Upper lobe of left lung (tissue), 6 donors: ENCODE measurements at regions not wholly inside any gene's neighbourhood (a gene's known extent, or its start where the extent isn't known, plus 50 kb on each side); places are given as distances from the start of the nearest gene placed in this dataset.

Source experiments
- ATAC-seq, 2 donors: fragments of 200-7000 bp; cut with Tn5 transposase; one replicate each; pipeline ENCODE4 v1.9.1; 2022; ENCODE audit warnings: mild to moderate bottlenecking in 2 of 2, moderate library complexity in 2 of 2; ENCODE audit not compliant: low FRiP score in 2 of 2
- DNase-seq, 2 donors: peaks; one replicate each; pipeline ENCODE4 v3.0.0-alpha.2; 2019 to 2020
- H3K27ac ChIP-seq, 4 donors: fragments of 200-600 bp; sonication (generic); one replicate each; pipeline ENCODE4 v1.5.1; 2016 to 2019
- H3K27me3 ChIP-seq, 4 donors: fragments of 200-600 bp; sonication (generic); one replicate each; pipeline ENCODE4 v1.5.1; 2017 to 2019
- H3K36me3 ChIP-seq, 4 donors: fragments of 200-600 bp; sonication (generic); one replicate each; pipeline ENCODE4 v1.5.1; 2016 to 2019
- H3K4me1 ChIP-seq, 4 donors: fragments of 200-600 bp; sonication (generic); one replicate each; pipeline ENCODE4 v1.5.1; 2018 to 2019
- H3K4me3 ChIP-seq, 4 donors: fragments of 200-600 bp; sonication (generic); one replicate each; pipeline ENCODE4 v1.5.1; 2017 to 2019; ENCODE audit warnings: mild to moderate bottlenecking in 2 of 4, moderate library complexity in 1 of 4
- H3K9me3 ChIP-seq, 4 donors: fragments of 200-600 bp; sonication (generic); one replicate each; pipeline ENCODE4 v1.5.1; 2018 to 2019
- EP300 ChIP-seq, 4 donors: sonication (generic); formaldehyde crosslinking; IDR thresholded peaks; one replicate each; pipeline ENCODE4 v1.5.1; 2017; ENCODE audit warnings: antibody characterized with exemption in 4 of 4, control low read depth in 2 of 4
- POLR2A ChIP-seq, 4 donors: fragments of 450-650 bp; IDR thresholded peaks; one replicate each; pipeline ENCODE4 v1.5.1; 2016 to 2017; ENCODE audit warnings: antibody characterized with exemption in 4 of 4, mild to moderate bottlenecking in 2 of 4
- POLR2AphosphoS5 ChIP-seq, 2 donors: sonication (generic); formaldehyde crosslinking; IDR thresholded peaks; one replicate each; pipeline ENCODE4 v1.5.1; 2017; ENCODE audit warnings: antibody characterized with exemption in 2 of 2
- WGBS, 2 donors: methylation state at CpG; one replicate each; pipeline ENCODE4 v1.1.5; 2017 to 2018; 5-methylcytosine and 5-hydroxymethylcytosine counted together
- TF ChIP-seq, protein P1 (sequence below), 6 experiments: fragments of 450-650 bp in 4 of 6; fragments of 200-600 bp in 2 of 6; sonication (generic) in 2 of 6; IDR thresholded peaks; one replicate each; pipeline ENCODE4 v1.5.1; 2016 to 2019; ENCODE audit warnings: antibody characterized with exemption in 6 of 6
- donor health status: DM: no; HTN: no; CAD: no; lungs with moderate emphysema.
- donor health status: DM: no; HTN: yes; CAD: no; lungs with severe emphysema.

DNA sequence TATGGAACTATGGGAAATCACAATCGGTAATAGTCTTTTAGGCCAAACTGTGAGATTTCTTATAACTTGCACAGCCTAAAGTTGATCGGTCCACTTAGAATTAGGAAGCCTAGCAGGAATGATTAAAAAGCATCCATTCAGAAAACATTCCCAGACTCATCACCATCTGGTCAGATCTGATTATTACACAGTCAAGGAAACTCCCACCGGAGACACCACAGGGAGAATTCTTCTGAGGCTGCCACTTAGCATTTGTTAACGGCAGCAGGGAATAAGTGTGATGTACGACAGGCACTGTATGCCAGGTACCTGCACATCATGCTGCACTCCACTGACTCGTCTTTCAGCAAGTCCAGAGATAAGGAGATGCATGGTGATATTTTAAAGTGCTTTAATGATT is 227.6 kb upstream of the STEAP1 start:
- ATAC-seq, result no peak

DNA sequence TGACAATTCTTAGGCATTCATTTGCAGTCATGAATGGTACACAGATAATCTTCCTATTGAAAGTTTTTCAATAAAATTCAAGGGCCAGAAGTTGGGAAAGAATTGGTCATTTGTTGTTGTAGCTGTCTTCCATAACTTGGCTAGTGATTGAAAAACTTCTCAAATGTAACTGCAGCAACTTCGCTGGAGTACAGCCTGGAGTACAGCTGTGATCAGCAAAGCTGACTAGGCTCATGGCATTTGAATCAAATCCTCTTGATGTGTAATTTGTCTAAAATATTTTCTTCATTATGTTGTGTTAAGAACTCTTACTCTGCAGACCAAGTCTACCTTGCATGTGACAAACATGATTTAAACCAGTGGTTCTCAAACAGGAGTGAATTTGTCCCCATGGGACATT is 226.5 kb upstream of the STEAP1 start:
- no peaks in the 10 kb centered on the region for H3K9me3 ChIP-seq
- H3K27ac ChIP-seq, result no peak overlapping the region
- TF ChIP-seq EP300 (IDR thresholded peaks at IDR 0.05), result no peak
- TF ChIP-seq POLR2A (IDR thresholded peaks at IDR 0.05), result no peak
- TF ChIP-seq POLR2AphosphoS5 (IDR thresholded peaks at IDR 0.05), result no peak
- TF ChIP-seq, protein P1, sequence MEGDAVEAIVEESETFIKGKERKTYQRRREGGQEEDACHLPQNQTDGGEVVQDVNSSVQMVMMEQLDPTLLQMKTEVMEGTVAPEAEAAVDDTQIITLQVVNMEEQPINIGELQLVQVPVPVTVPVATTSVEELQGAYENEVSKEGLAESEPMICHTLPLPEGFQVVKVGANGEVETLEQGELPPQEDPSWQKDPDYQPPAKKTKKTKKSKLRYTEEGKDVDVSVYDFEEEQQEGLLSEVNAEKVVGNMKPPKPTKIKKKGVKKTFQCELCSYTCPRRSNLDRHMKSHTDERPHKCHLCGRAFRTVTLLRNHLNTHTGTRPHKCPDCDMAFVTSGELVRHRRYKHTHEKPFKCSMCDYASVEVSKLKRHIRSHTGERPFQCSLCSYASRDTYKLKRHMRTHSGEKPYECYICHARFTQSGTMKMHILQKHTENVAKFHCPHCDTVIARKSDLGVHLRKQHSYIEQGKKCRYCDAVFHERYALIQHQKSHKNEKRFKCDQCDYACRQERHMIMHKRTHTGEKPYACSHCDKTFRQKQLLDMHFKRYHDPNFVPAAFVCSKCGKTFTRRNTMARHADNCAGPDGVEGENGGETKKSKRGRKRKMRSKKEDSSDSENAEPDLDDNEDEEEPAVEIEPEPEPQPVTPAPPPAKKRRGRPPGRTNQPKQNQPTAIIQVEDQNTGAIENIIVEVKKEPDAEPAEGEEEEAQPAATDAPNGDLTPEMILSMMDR (IDR thresholded peaks at IDR 0.05), result no peak
- 44 to 79% methylated on average over 1 of the region's 1 CpG for WGBS, 2 donors
- no peak for DNase-seq
- H3K4me1 ChIP-seq, result no peaks in the 10 kb centered on the region
- ATAC-seq, result no peak
- H3K27me3 ChIP-seq, result no peaks in the 10 kb centered on the region
- no peaks in the 10 kb centered on the region for H3K36me3 ChIP-seq
- no peak overlapping the region for H3K4me3 ChIP-seq

More for the DNA sequence above, 227.6 kb upstream of the STEAP1 start:
- WGBS, 2 donors, result 64 to 66% methylated on average over 6 of the region's 6 CpGs
- Histone ChIP-seq H3K4me3 (no peak overlapping the region), H3K36me3 (no peaks in the 10 kb centered on the region), H3K27ac (no peak overlapping the region), H3K9me3 (no peaks in the 10 kb centered on the region), H3K4me1 (no peaks in the 10 kb centered on the region), H3K27me3 (no peaks in the 10 kb centered on the region)
- no peak for DNase-seq
- TF ChIP-seq EP300 (IDR thresholded peaks at IDR 0.05), result no peak
- no peak for TF ChIP-seq POLR2AphosphoS5 (IDR thresholded peaks at IDR 0.05)
- TF ChIP-seq, protein P1 (IDR thresholded peaks at IDR 0.05), result no peak
- no peak for TF ChIP-seq POLR2A (IDR thresholded peaks at IDR 0.05)

DNA sequence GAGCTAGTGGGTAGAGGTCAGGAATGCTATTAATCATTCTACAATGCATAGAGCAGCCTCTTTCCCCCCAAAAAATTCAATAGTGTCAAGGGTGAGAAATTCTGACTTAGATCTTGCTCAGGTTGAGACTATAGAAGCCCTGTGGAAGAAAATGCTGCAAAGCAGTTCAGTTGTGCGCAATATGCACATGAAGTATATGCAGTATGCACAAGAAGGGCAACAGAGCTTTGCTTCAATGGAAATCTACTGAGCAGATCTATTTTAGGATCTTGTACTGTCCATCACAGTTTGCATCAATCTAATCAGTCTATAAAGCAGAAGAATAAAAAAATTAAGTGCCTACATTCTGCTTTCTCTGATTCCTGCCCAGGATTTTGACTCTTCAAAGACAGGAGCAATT is 225.8 kb upstream of the STEAP1 start:
- TF ChIP-seq POLR2AphosphoS5 (IDR thresholded peaks at IDR 0.05) (no peak), EP300 (IDR thresholded peaks at IDR 0.05) (no peak), POLR2A (IDR thresholded peaks at IDR 0.05) (no peak)
- TF ChIP-seq, protein P1 (IDR thresholded peaks at IDR 0.05), result no peak
- WGBS, 2 donors, result 85 to 100% methylated on average over 1 of the region's 1 CpG

DNA sequence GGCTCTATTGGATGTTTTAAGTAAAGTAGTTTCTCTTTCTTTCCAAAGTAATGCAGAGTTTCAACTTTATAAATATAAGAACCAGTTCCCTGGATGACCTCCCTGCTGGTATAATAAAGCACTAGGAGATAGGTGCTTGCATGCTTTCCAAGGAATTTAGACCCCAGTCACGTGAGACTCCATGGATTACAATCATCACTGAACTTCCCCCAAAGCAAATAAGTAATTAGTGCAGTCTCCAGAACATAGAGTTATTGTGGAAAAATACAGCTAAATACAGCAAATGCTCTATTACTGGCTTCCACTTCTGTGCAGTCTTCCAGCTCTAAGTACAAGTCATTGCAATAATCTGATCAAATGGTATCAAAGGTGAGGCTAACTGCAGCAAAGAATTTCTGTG is 220.2 kb upstream of the STEAP1 start:
- 32 to 50% methylated on average over 1 of the region's 1 CpG for WGBS, 2 donors
- DNase-seq, result no peak

More for the DNA sequence above, 225.8 kb upstream of the STEAP1 start:
- DNase-seq (no peak), ATAC-seq (no peak)
- H3K27me3 ChIP-seq, result no peaks in the 10 kb centered on the region
- no peaks in the 10 kb centered on the region for H3K36me3 ChIP-seq
- no peaks in the 10 kb centered on the region for H3K9me3 ChIP-seq
- H3K4me3 ChIP-seq, result no peak overlapping the region
- no peaks in the 10 kb centered on the region for H3K4me1 ChIP-seq
- no peak overlapping the region for H3K27ac ChIP-seq

More for the DNA sequence above, 220.2 kb upstream of the STEAP1 start:
- Histone ChIP-seq H3K4me3 (no peak overlapping the region), H3K9me3 (no peaks in the 10 kb centered on the region), H3K4me1 (no peaks in the 10 kb centered on the region), H3K36me3 (no peaks in the 10 kb centered on the region), H3K27me3 (no peaks in the 10 kb centered on the region), H3K27ac (no peak overlapping the region)
- TF ChIP-seq POLR2A (IDR thresholded peaks at IDR 0.05) (no peak), EP300 (IDR thresholded peaks at IDR 0.05) (no peak), POLR2AphosphoS5 (IDR thresholded peaks at IDR 0.05) (no peak)
- TF ChIP-seq, protein P1 (IDR thresholded peaks at IDR 0.05), result no peak
- no peak for ATAC-seq
